Neural cell (in vitro differentiated cells): ENCODE measurements at regions not wholly inside any gene's neighbourhood (a gene's known extent, or its start where the extent isn't known, plus 50 kb on each side); places are given as distances from the start of the nearest gene placed in this dataset.

Experiments
- H2AFZ ChIP-seq: fragments of 200-600, 300-800 bp; sonication (generic), shearing (Covaris generic); 2 replicates; pipeline ENCODE4 v1.6.0; 2014; ENCODE audit warnings: low read depth, mild to moderate bottlenecking, antibody characterized with exemption, low read length, moderate library complexity
- H3F3A ChIP-seq: fragments of 200-600 bp; shearing (Covaris generic); 2 replicates; pipeline ENCODE4 v1.6.1; 2016; ENCODE audit warnings: mild to moderate bottlenecking, moderate library complexity, mixed read lengths, antibody characterized with exemption, low read length; ENCODE audit not compliant: insufficient read depth, poor library complexity, severe bottlenecking
- H3K27ac ChIP-seq: fragments of 200-600, 300-800 bp; sonication (generic), shearing (Covaris generic); 2 replicates; pipeline ENCODE4 v1.5.1; 2014; ENCODE audit warnings: mild to moderate bottlenecking, low read length, moderate library complexity
- H3K27me3 ChIP-seq: fragments of 300-800, 200-600 bp; sonication (generic), shearing (Covaris generic); 2 replicates; pipeline ENCODE4 v1.6.0; 2014; ENCODE audit warnings: mild to moderate bottlenecking, low read depth, low read length, moderate library complexity; ENCODE audit not compliant: insufficient read depth
- H3K36me3 ChIP-seq: fragments of 300-800, 200-600 bp; sonication (generic), shearing (Covaris generic); 2 replicates; pipeline ENCODE4 v1.5.1; 2014; ENCODE audit warnings: mild to moderate bottlenecking, antibody characterized with exemption, low read length, moderate library complexity; ENCODE audit not compliant: insufficient read depth
- H3K4me2 ChIP-seq: fragments of 300-800, 200-600 bp; sonication (generic), shearing (Covaris generic); 2 replicates; pipeline ENCODE4 v1.6.0; 2014; ENCODE audit warnings: mild to moderate bottlenecking, low read length
- H3K4me3 ChIP-seq: fragments of 300-800, 200-600 bp; sonication (generic), shearing (Covaris generic); 2 replicates; pipeline ENCODE4 v1.5.1; 2014; ENCODE audit warnings: mild to moderate bottlenecking, low read length, moderate library complexity
- H3K79me2 ChIP-seq: fragments of 200-600 bp; shearing (Covaris generic); replicated peaks from 2 replicates; pipeline ENCODE4 v1.6.0; 2014; ENCODE audit warnings: mild to moderate bottlenecking, low read length, moderate library complexity; ENCODE audit not compliant: insufficient read depth
- H3K9ac ChIP-seq: fragments of 300-800, 200-600 bp; sonication (generic), shearing (Covaris generic); 2 replicates; pipeline ENCODE4 v1.6.1; 2016; ENCODE audit warnings: mild to moderate bottlenecking, low read length, mixed read lengths
- H3K9me2 ChIP-seq: fragments of 200-600 bp; shearing (Covaris generic); 2 replicates; pipeline ENCODE4 v1.6.1; 2016; ENCODE audit warnings: mild to moderate bottlenecking, low read length, mixed read lengths; ENCODE audit not compliant: insufficient read depth
- H3K9me3 ChIP-seq: fragments of 200-600, 300-800 bp; sonication (generic), shearing (Covaris generic); 2 replicates; pipeline ENCODE4 v1.6.1; 2016; ENCODE audit warnings: mild to moderate bottlenecking, mixed run types, low read length, moderate library complexity, mixed read lengths
- H4K20me1 ChIP-seq: fragments of 200-600 bp; shearing (Covaris generic); 2 replicates; pipeline ENCODE4 v1.6.1; 2016; ENCODE audit warnings: mild to moderate bottlenecking, mixed run types; ENCODE audit not compliant: insufficient read depth
- EP300 ChIP-seq: fragments of 450-650 bp; conservative IDR thresholded peaks from 2 replicates; pipeline ENCODE4 v1.6.1; 2014; ENCODE audit warnings: antibody characterized with exemption, mild to moderate bottlenecking, moderate library complexity; ENCODE audit not compliant: poor library complexity, severe bottlenecking
- EZH2 ChIP-seq: fragments of 200-600, 300-800 bp; shearing (Covaris generic), sonication (generic); IDR thresholded peaks from 2 replicates; pipeline ENCODE4 v1.6.1; 2014; ENCODE audit warnings: antibody characterized with exemption, low read length, borderline replicate concordance, mild to moderate bottlenecking; ENCODE audit not compliant: insufficient read depth, poor library complexity, severe bottlenecking
- MXI1 ChIP-seq: fragments of 450-650 bp; conservative IDR thresholded peaks from 2 replicates; pipeline ENCODE4 v1.6.1; 2014; ENCODE audit warnings: antibody characterized with exemption, mild to moderate bottlenecking; ENCODE audit not compliant: poor library complexity, severe bottlenecking
- POLR2AphosphoS5 ChIP-seq: IDR thresholded peaks from 2 replicates; pipeline ENCODE4 v1.6.1; 2012
- RAD21 ChIP-seq: fragments of 450-650 bp; conservative IDR thresholded peaks from 2 replicates; pipeline ENCODE4 v1.6.1; 2014; ENCODE audit warnings: antibody characterized with exemption, mild to moderate bottlenecking, moderate library complexity
- REST ChIP-seq: IDR thresholded peaks from 2 replicates; pipeline ENCODE4 v1.6.1; 2012; ENCODE audit warnings: borderline replicate concordance
- SMC3 ChIP-seq: fragments of 450-650 bp; conservative IDR thresholded peaks from 2 replicates; pipeline ENCODE4 v1.6.1; 2014; ENCODE audit warnings: antibody characterized with exemption, mild to moderate bottlenecking, moderate library complexity; ENCODE audit not compliant: poor library complexity
- TAF1 ChIP-seq: IDR thresholded peaks from 2 replicates; pipeline ENCODE4 v1.6.1; 2012; ENCODE audit warnings: low read depth
- TF ChIP-seq, protein P1 (sequence below): fragments of 450-650 bp; IDR thresholded peaks from 2 replicates; pipeline ENCODE4 v1.5.1; 2014; ENCODE audit warnings: antibody characterized with exemption, mild to moderate bottlenecking, moderate library complexity; ENCODE audit not compliant: poor library complexity, severe bottlenecking

GRCh38 chr6:33857093-33857931, 53.5 kb upstream of the MLN start:
- H3K36me3 ChIP-seq = no peaks in the 10 kb centered on the region

DNA sequence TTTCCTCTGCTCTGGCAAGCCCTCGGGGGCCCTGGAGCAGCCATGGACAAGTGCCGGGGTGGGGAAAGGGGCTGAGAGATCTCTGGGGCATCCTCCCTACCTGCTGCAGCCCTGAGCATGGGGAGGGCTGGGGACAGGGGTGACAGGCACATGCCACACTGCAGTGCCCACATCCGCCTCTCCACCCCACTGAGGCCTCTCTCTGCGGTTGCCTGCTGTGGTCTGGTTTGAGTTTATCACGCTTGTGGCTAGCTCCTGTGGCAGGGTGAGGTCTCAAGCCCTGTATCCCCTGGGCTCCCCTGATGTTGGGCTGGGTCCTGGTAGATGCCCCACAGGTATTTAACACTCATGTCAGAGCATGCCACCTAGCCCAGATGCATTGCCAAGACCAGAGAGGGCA, 52.9 kb upstream of the MLN start:
- no peak overlapping the region for H3K4me3 ChIP-seq
- TF ChIP-seq, protein P1, sequence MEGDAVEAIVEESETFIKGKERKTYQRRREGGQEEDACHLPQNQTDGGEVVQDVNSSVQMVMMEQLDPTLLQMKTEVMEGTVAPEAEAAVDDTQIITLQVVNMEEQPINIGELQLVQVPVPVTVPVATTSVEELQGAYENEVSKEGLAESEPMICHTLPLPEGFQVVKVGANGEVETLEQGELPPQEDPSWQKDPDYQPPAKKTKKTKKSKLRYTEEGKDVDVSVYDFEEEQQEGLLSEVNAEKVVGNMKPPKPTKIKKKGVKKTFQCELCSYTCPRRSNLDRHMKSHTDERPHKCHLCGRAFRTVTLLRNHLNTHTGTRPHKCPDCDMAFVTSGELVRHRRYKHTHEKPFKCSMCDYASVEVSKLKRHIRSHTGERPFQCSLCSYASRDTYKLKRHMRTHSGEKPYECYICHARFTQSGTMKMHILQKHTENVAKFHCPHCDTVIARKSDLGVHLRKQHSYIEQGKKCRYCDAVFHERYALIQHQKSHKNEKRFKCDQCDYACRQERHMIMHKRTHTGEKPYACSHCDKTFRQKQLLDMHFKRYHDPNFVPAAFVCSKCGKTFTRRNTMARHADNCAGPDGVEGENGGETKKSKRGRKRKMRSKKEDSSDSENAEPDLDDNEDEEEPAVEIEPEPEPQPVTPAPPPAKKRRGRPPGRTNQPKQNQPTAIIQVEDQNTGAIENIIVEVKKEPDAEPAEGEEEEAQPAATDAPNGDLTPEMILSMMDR = no peak
- no peak for TF ChIP-seq POLR2AphosphoS5
- TF ChIP-seq RAD21 = no peak
- no peak for TF ChIP-seq SMC3
- TF ChIP-seq EZH2 = no peak
- TF ChIP-seq REST = no peak

More at GRCh38 chr6:33857093-33857931, 53.5 kb upstream of the MLN start:
- Histone ChIP-seq H3K4me3 (no peak overlapping the region), H3K9me3 (no peaks in the 10 kb centered on the region), H3K27ac (no peak overlapping the region), H3K4me2 (no peak overlapping the region), H3K79me2 (no peaks in the 10 kb centered on the region), H4K20me1 (no peaks in the 10 kb centered on the region), H3K27me3 (no peaks in the 10 kb centered on the region), H3F3A (no peaks in the 10 kb centered on the region), H2AFZ (no peak overlapping the region), H3K9ac (no peak overlapping the region), H3K9me2 (no peaks in the 10 kb centered on the region)
- TF ChIP-seq EZH2 (no peak), RAD21 (no peak), EP300 (no peak), MXI1 (no peak), TAF1 (no peak), SMC3 (no peak), POLR2AphosphoS5 (no peak), REST (no peak)
- TF ChIP-seq, protein P1 = no peak

More for the DNA sequence above, 52.9 kb upstream of the MLN start:
- no peak overlapping the region for H3K27ac ChIP-seq
- H3K9ac ChIP-seq = no peak overlapping the region
- no peaks in the 10 kb centered on the region for H3K9me2 ChIP-seq
- H3K79me2 ChIP-seq = no peaks in the 10 kb centered on the region
- H4K20me1 ChIP-seq = no peaks in the 10 kb centered on the region
- H3F3A ChIP-seq = no peaks in the 10 kb centered on the region
- H3K9me3 ChIP-seq = no peaks in the 10 kb centered on the region
- H3K4me2 ChIP-seq = no peak overlapping the region
- H3K27me3 ChIP-seq = no peaks in the 10 kb centered on the region
- no peaks in the 10 kb centered on the region for H3K36me3 ChIP-seq
- no peak overlapping the region for H2AFZ ChIP-seq
